ENCODE measurements at regions not wholly inside any gene's neighbourhood (a gene's known extent, or its start where the extent isn't known, plus 50 kb on each side); places are given as distances from the start of the nearest gene placed in this dataset.

DNA sequence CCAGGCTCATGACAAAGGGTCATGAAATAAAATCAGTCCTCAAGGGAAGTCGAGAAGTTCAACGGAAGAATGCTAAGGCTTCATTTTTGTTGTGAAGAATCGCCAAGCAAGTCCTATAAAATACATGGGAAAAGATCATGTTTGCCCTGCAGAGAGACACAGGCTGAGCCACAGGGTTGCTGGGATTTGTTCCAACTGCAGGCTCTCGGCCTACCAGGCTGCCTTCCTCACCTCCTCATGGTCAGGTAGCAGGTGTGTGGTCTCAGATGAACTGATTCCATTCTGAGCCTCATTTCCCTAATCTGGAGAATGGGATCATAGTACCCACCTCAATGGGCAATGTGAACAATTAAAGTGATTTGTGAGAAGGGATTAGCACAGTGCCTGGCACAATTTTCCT, 114.9 kb upstream of the SPATA13 start:
- TF ChIP-seq, protein P1, sequence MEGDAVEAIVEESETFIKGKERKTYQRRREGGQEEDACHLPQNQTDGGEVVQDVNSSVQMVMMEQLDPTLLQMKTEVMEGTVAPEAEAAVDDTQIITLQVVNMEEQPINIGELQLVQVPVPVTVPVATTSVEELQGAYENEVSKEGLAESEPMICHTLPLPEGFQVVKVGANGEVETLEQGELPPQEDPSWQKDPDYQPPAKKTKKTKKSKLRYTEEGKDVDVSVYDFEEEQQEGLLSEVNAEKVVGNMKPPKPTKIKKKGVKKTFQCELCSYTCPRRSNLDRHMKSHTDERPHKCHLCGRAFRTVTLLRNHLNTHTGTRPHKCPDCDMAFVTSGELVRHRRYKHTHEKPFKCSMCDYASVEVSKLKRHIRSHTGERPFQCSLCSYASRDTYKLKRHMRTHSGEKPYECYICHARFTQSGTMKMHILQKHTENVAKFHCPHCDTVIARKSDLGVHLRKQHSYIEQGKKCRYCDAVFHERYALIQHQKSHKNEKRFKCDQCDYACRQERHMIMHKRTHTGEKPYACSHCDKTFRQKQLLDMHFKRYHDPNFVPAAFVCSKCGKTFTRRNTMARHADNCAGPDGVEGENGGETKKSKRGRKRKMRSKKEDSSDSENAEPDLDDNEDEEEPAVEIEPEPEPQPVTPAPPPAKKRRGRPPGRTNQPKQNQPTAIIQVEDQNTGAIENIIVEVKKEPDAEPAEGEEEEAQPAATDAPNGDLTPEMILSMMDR (IDR thresholded peaks at IDR 0.05) = no peak
- TF ChIP-seq EZH2 (IDR thresholded peaks at IDR 0.05; ENCODE audit: borderline replicate concordance, insufficient read depth, low read depth, low read length, poor library complexity, severe bottlenecking) = no peak
